HT-29 (cell line): ENCODE measurements at regions not wholly inside any gene's neighbourhood (a gene's known extent, or its start where the extent isn't known, plus 50 kb on each side); places are given as distances from the start of the nearest gene placed in this dataset.
"Not testable (repeated sequence)": the region's sequence is repeated elsewhere in the genome, so short reads cannot be mapped to it uniquely, and the experiment has no call there.

Experiments used
- DNase-seq: peaks from one replicate; pipeline ENCODE4 v3.0.0-alpha.2; 2015; ENCODE audit warnings: low spot score

GRCh38 chr3:175957427-175957826, 1098.3 kb downstream of the NAALADL2 start:
- DNase-seq: no peak

- peak; percentile 72 for DNase-seq
Observed at GRCh38 chr3:175956964-175957363, 1097.8 kb downstream of the NAALADL2 start.

- no peak for DNase-seq
Observed at GRCh38 chr3:175951047-175951694, 1092.0 kb downstream of the NAALADL2 start.

GRCh38 chr3:175948041-175948440, 1088.9 kb downstream of the NAALADL2 start:
- no peak for DNase-seq

GRCh38 chr3:175941352-175941751, 1082.2 kb downstream of the NAALADL2 start:
- DNase-seq: peak; percentile 20

GRCh38 chr3:175940881-175941280, 1081.7 kb downstream of the NAALADL2 start:
- peak; percentile 46 for DNase-seq

GRCh38 chr3:175940243-175940642, 1081.1 kb downstream of the NAALADL2 start:
- DNase-seq: no peak

GRCh38 chr3:175937367-175937766, 1078.2 kb downstream of the NAALADL2 start:
- not testable (repeated sequence) for DNase-seq

GRCh38 chr3:175932586-175932985, 1073.5 kb downstream of the NAALADL2 start:
- DNase-seq: no peak

GRCh38 chr3:175919133-175919532, 1060.0 kb downstream of the NAALADL2 start:
- no peak for DNase-seq

- DNase-seq: no peak
Observed at GRCh38 chr3:175916191-175916934, 1057.2 kb downstream of the NAALADL2 start.

- DNase-seq: no peak
Observed at GRCh38 chr3:175914785-175915184, 1055.7 kb downstream of the NAALADL2 start.

GRCh38 chr3:175913286-175913685, 1054.2 kb downstream of the NAALADL2 start:
- no peak for DNase-seq

GRCh38 chr3:175911937-175912336, 1052.8 kb downstream of the NAALADL2 start:
- DNase-seq: no peak

- DNase-seq: no peak
Observed at GRCh38 chr3:175902226-175902625, 1043.1 kb downstream of the NAALADL2 start.

- DNase-seq: no peak
Observed at GRCh38 chr3:175898194-175898593, 1039.1 kb downstream of the NAALADL2 start.

GRCh38 chr3:175896655-175897054, 1037.5 kb downstream of the NAALADL2 start:
- no peak for DNase-seq

- DNase-seq: no peak
Observed at GRCh38 chr3:175895731-175896130, 1036.6 kb downstream of the NAALADL2 start.

- no peak for DNase-seq
Observed at GRCh38 chr3:175893566-175893965, 1034.4 kb downstream of the NAALADL2 start.

- no peak for DNase-seq
Observed at GRCh38 chr3:175890066-175890465, 1030.9 kb downstream of the NAALADL2 start.

- DNase-seq: no peak
Observed at GRCh38 chr3:175885231-175885766, 1026.2 kb downstream of the NAALADL2 start.

GRCh38 chr3:175879417-175879816, 1020.3 kb downstream of the NAALADL2 start:
- no peak for DNase-seq

GRCh38 chr3:175869404-175869803, 1010.3 kb downstream of the NAALADL2 start:
- DNase-seq: no peak
